Right renal cortex interstitium (tissue), 3 donors: ENCODE measurements at regions not wholly inside any gene's neighbourhood (a gene's known extent, or its start where the extent isn't known, plus 50 kb on each side); places are given as distances from the start of the nearest gene placed in this dataset.
A peak's percentile ranks its signal among the peaks of the same experiment; 100 is the strongest.

Source experiments
- DNase-seq, 3 donors: peaks; one replicate each; pipeline ENCODE4 v3.0.0-alpha.2; 2013; ENCODE audit warnings: low read depth in 3 of 3, low spot score in 2 of 3

DNA sequence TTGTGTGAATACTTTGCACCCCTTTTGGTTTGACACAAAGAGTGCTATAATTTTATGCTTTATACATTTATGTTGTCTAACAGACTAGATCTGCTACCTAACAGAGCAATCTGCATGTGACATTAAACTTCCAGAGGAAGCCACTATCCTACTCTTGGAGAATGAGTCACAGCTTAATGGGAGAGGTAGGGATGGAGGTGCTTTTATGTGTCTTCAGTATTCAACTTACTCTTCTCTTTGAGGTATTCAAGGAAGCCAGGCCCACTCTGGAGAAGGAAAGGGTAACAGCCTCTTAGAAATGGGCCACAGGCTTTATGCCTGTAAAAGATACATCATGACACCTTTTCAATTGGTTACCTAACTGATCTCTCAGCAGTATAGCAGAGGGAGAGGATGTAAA lies 85.8 kb upstream of the NEUROD1 start:
- DNase-seq = no peak

- no peak for DNase-seq
Observed at GRCh38 chr2:181770150-181770549, 89.8 kb upstream of the NEUROD1 start.

- no peak for DNase-seq
Observed at GRCh38 chr2:181771356-181771755, 91.0 kb upstream of the NEUROD1 start.

GRCh38 chr2:181772334-181772733 lies 92.0 kb upstream of the NEUROD1 start:
- no peak for DNase-seq

- DNase-seq = no peak
Observed at GRCh38 chr2:181772777-181773176, 92.5 kb upstream of the NEUROD1 start.

- DNase-seq = no peak
Observed at GRCh38 chr2:181774685-181775084, 94.4 kb upstream of the NEUROD1 start.

DNA sequence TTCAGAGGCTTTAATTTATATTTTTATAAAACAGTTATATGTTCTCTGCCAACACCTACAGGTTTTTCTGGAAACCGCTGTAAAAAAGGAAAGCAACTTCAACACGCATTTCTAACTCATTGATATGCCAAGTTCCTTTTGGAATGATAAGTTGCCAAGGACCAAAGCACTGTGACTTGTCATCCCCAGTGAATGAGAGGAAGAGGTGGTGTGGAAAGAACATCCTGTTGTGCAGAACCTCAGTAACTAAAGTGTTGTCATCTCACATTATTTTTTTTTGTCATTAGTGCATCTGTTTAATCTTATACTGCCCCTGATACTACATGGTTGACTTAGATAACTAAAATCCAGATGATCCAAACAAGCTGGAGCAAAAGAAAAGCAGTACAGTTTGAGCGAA lies 96.0 kb upstream of the NEUROD1 start:
- no peak for DNase-seq

GRCh38 chr2:181777734-181778133 lies 97.4 kb upstream of the NEUROD1 start:
- DNase-seq = no peak

GRCh38 chr2:181778621-181779201 lies 98.4 kb upstream of the NEUROD1 start:
- no peak for DNase-seq

GRCh38 chr2:181779288-181780021 lies 99.1 kb upstream of the NEUROD1 start:
- peak in 1 of 3 donors; percentile 51 for DNase-seq

GRCh38 chr2:181780047-181780651 lies 99.8 kb upstream of the NEUROD1 start:
- DNase-seq = peak; percentile 75 to 79 (median 77)

DNA sequence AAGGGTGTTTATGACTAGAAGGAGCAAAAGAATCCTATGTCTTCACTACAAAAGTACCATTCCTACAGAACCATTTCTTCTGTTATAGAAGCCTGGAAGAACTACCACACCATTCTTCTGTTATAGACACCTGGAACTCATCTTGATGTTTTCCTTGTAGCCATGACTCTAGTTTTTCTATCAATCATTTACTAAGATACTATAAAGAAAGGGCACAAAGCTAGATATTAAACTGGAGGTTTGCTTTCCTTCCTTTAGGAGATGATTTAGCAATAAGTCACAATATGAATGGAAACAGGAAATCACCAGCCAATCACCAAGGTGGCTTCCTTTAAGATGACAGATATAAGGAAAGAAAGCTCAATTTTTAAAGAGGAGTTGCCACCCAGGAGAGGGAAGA lies 100.3 kb upstream of the NEUROD1 start:
- no peak for DNase-seq

GRCh38 chr2:181781078-181781786 lies 100.9 kb upstream of the NEUROD1 start:
- no peak for DNase-seq

DNA sequence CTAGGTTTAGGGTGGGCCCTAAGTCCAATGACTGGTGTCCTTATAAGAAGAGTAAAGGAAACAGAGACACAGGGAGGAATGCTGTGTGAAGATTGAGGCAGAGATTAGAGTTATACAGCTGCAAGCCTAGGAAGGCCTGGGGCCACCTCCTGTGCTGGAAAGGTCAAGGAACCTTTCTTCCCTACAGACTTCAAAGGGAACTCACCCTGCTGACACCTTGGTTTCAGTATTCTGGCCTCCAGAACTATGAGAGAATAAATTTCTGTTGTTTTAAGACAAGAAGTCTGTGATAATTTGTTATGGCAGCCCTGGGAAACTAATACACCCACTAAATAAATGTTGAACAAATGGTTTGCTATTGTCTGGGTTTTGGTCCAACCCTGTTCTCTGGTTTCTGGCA lies 102.3 kb upstream of the NEUROD1 start:
- DNase-seq = no peak

DNA sequence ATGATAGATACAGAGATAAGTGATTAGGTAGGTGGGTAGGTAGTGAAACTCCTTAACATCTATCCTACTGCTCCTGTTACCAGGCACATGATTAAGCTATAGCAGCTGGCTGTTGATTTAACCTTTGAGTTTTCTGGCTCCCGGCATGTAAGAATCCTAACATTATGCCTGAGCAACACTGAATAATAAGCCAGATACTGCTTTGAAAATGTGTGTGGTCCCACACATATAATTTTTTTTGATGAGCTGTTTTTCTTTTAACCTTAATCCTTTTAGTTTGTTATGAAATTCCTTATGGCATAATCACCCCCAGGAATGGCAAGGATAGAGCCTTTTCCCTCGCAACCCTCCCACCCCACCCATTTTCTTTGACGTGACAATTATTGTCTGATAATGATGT lies 104.2 kb upstream of the NEUROD1 start:
- no peak for DNase-seq

GRCh38 chr2:181785691-181786344 lies 105.5 kb upstream of the NEUROD1 start:
- no peak for DNase-seq

- no peak for DNase-seq
Observed at GRCh38 chr2:181786371-181787228, 104.9 kb upstream of the ITPRID2 start.

GRCh38 chr2:181787310-181788048 lies 104.1 kb upstream of the ITPRID2 start:
- DNase-seq = no peak

- DNase-seq = no peak
Observed at GRCh38 chr2:181788897-181789555, 102.5 kb upstream of the ITPRID2 start.
